ENCODE measurements at regions not wholly inside any gene's neighbourhood (a gene's known extent, or its start where the extent isn't known, plus 50 kb on each side); places are given as distances from the start of the nearest gene placed in this dataset.
"Not testable (repeated sequence)": the region's sequence is repeated elsewhere in the genome, so short reads cannot be mapped to it uniquely, and the experiment has no call there.

GRCh38 chr2:144971786-144972335 lies 451.9 kb upstream of the ZEB2 start:
- H3K36me3 ChIP-seq (ENCODE audit: control insufficient read depth, insufficient read depth, low read length), result no peaks in the 10 kb centered on the region
- no peak for TF ChIP-seq CTCF (IDR thresholded peaks at IDR 0.05; ENCODE audit: insufficient read depth, low read length, severe bottlenecking)
- H3K4me3 ChIP-seq (ENCODE audit: low read depth, low read length), result no peak overlapping the region
- FAIRE-seq, result no peak
- no peak for DNase-seq (ENCODE audit: low read depth)
- H3K27me3 ChIP-seq (ENCODE audit: control insufficient read depth, insufficient read depth, low read length), result no peaks in the 10 kb centered on the region

GRCh38 chr2:144970410-144970809 lies 450.5 kb upstream of the ZEB2 start:
- not testable (repeated sequence) for H3K27me3 ChIP-seq (ENCODE audit: control insufficient read depth, insufficient read depth, low read length); H3K36me3 ChIP-seq (ENCODE audit: control insufficient read depth, insufficient read depth, low read length); H3K4me3 ChIP-seq (ENCODE audit: low read depth, low read length); FAIRE-seq; DNase-seq (ENCODE audit: low read depth)

GRCh38 chr2:144969564-144969963 lies 449.6 kb upstream of the ZEB2 start:
- not testable (repeated sequence) for H3K27me3 ChIP-seq (ENCODE audit: control insufficient read depth, insufficient read depth, low read length); DNase-seq (ENCODE audit: low read depth); H3K36me3 ChIP-seq (ENCODE audit: control insufficient read depth, insufficient read depth, low read length); H3K4me3 ChIP-seq (ENCODE audit: low read depth, low read length); FAIRE-seq

GRCh38 chr2:144967961-144968360 lies 448.0 kb upstream of the ZEB2 start:
- Histone ChIP-seq H3K36me3 (ENCODE audit: control insufficient read depth, insufficient read depth, low read length) (no peaks in the 10 kb centered on the region), H3K4me3 (ENCODE audit: low read depth, low read length) (no peak overlapping the region), H3K27me3 (ENCODE audit: control insufficient read depth, insufficient read depth, low read length) (no peaks in the 10 kb centered on the region)
- no peak for TF ChIP-seq CTCF (IDR thresholded peaks at IDR 0.05; ENCODE audit: insufficient read depth, low read length, severe bottlenecking)
- FAIRE-seq (no peak), DNase-seq (ENCODE audit: low read depth) (no peak)

GRCh38 chr2:144965172-144965571 lies 445.3 kb upstream of the ZEB2 start:
- FAIRE-seq, result no peak
- TF ChIP-seq CTCF (IDR thresholded peaks at IDR 0.05; ENCODE audit: insufficient read depth, low read length, severe bottlenecking), result no peak

GRCh38 chr2:144963031-144963430 lies 443.1 kb upstream of the ZEB2 start:
- DNase-seq (ENCODE audit: low read depth) (no peak), FAIRE-seq (no peak)
- TF ChIP-seq CTCF (IDR thresholded peaks at IDR 0.05; ENCODE audit: insufficient read depth, low read length, severe bottlenecking), result no peak
- Histone ChIP-seq H3K36me3 (ENCODE audit: control insufficient read depth, insufficient read depth, low read length) (no peaks in the 10 kb centered on the region), H3K4me3 (ENCODE audit: low read depth, low read length) (no peak overlapping the region), H3K27me3 (ENCODE audit: control insufficient read depth, insufficient read depth, low read length) (no peaks in the 10 kb centered on the region)

More at GRCh38 chr2:144965172-144965571, 445.3 kb upstream of the ZEB2 start:
- Histone ChIP-seq H3K4me3 (ENCODE audit: low read depth, low read length) (no peak overlapping the region), H3K36me3 (ENCODE audit: control insufficient read depth, insufficient read depth, low read length) (no peaks in the 10 kb centered on the region), H3K27me3 (ENCODE audit: control insufficient read depth, insufficient read depth, low read length) (no peaks in the 10 kb centered on the region)
- no peak for DNase-seq (ENCODE audit: low read depth)

GRCh38 chr2:144959416-144959815 lies 439.5 kb upstream of the ZEB2 start:
- no peak for TF ChIP-seq CTCF (IDR thresholded peaks at IDR 0.05; ENCODE audit: insufficient read depth, low read length, severe bottlenecking)
- no peak for FAIRE-seq
- H3K36me3 ChIP-seq (ENCODE audit: control insufficient read depth, insufficient read depth, low read length), result no peaks in the 10 kb centered on the region
- no peaks in the 10 kb centered on the region for H3K27me3 ChIP-seq (ENCODE audit: control insufficient read depth, insufficient read depth, low read length)
- H3K4me3 ChIP-seq (ENCODE audit: low read depth, low read length), result no peak overlapping the region
- no peak for DNase-seq (ENCODE audit: low read depth)

Measured in bronchial epithelial cell (primary cell).